Left renal pelvis (tissue), 4 donors: ENCODE measurements at regions not wholly inside any gene's neighbourhood (a gene's known extent, or its start where the extent isn't known, plus 50 kb on each side); places are given as distances from the start of the nearest gene placed in this dataset.
"Not testable (repeated sequence)": the region's sequence is repeated elsewhere in the genome, so short reads cannot be mapped to it uniquely, and the experiment has no call there.

ENCODE experiments used
- DNase-seq, 4 donors: peaks; one replicate each; pipeline ENCODE4 v3.0.0-alpha.2; 2013; ENCODE audit warnings: low read depth in 4 of 4, low spot score in 3 of 4

DNA sequence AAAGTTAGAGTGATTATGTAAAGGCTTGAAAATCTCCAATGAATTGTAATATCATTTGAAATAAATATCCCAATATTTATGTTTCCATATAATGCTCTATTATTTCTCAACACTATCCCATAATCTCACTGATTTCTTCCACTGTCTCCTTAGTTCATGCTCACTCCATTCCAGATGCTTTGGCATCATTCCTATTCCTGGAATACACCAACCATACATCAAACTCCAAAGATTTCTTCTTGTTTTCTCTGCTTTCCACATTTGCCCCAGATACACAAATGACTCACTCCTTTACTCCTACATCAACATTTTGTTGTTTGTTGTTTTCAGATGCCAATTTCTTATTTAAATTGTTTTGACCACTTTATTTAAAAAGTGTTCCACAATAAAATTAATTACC, 1390.8 kb downstream of the ZPLD1 start:
- DNase-seq = no peak

DNA sequence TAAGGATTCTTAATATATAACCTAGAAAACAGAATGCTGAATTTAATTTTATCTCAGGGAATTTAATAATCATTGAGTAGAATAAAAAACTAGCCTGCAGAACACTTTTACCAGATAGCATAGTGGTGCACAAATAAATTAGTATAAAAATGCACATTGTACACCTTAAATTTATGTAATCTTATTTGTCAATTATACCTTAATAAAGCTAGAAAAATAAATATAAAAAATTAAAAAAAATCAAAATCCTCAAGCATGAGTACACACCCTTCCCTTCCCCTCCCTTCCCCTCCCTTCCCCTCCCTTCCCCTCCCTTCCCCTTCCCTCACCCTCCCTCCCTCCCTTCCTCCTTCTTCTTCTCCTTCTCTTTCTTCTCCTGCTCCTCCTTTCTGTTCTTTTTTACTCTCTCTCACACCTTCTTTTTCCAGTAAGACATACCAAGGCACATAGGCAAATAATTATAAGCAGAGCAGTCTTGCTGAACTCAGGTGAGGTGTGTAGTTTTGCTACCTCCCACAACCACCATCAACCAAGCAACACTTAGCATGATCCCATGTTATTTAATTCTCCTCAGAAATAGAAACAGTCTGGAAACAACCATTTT, 1395.0 kb downstream of the ZPLD1 start:
- no peak for DNase-seq

DNA sequence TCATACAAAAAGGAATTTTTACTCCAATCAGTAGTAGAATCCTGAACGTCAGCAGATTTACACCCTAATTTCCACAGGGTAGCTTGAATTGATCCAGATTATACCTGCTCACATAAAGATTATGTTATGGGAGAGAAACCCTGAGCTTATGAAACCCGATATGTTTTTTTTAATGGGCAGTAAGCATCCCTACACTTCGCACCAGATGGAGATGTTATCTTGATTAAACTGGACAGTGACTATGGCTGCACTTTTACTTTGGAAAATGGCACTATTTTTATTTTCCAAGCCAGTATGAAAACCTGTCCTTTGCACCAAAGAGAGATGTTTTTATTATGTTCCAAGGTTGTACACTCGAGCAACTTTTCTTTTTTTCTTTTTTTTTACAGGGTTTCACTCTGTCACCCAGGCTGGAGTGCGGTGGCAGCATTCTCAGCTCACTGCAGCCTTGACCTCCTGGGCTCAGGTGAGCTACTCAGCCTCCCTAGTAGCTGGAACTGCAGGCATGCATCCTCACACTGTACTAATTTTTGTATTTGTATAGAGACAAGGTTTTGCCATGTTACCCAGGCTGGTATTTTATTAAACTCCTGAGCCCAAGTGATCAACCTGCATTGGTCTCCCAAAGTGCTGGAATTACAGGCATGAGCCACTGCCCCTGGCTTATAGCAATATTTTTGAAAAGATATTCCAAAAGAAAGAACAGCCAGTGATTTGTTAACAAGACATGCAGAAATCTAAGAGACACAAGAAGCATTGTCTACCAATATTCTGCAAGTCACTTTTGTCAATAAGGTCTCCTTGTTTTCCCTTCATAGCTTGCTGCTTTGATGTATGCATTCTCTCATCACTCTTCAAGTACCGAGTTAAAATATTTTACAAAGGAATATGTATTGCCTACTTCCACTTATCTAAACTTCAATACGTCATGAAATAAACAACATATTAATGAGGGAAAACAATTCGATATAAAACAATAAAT, 1412.6 kb downstream of the ZPLD1 start:
- no peak for DNase-seq

DNA sequence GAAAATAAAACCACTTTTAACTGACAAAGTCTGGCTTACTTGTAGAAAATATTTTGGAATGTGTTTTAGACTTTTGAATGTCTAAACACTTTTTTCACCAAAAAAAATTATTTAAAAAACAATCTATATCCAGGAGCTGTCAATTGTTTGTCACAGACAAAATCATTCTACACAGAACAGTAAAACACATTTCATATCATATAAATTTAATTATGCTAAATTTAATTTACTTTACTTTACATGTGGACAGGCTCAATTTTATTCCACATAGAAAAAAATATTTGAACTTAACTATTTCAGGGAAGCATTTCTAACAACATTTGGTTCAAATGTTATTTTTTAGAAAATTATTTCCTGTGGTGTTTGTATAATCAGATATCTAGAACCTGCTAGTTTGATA, 1417.0 kb downstream of the ZPLD1 start:
- DNase-seq = no peak

DNA sequence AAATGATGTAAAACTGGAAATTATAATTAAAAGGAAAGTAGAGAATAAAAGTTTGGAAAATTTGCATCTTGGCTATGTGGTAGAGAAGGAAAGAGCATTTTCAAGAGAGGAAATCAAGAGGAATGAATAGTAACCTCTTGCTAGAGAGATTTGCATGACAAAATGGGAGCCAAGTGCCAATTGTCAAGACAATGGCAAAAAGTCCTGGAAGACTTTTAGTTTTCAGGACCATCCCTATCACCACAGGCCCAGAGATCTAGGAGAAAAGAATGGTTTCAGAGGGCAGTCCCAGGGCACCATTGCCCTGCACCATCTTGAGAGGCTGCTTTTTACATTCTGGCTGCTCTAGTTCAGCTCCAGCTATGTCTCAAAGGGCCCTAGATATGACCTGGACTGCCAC, 1427.6 kb downstream of the ZPLD1 start:
- no peak for DNase-seq

DNA sequence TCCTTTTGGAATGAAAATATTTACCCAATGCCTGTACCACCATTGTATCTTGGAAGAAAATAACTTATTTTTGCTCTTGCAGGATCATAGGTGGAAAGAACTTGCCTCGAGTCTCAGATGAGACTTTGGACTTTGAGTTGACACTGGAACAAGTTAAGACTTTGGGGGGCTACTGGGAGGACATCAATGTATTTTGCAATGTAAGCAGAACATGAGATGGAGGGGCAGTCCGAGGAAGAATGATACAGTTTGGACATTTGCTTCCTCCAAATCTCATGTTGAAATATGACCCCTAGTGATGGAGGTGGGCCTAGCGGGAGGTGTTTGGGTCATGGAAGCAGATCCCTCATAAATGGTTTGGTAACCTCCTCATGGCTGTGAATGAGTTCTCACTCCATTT, 1428.6 kb downstream of the ZPLD1 start:
- DNase-seq = no peak

DNA sequence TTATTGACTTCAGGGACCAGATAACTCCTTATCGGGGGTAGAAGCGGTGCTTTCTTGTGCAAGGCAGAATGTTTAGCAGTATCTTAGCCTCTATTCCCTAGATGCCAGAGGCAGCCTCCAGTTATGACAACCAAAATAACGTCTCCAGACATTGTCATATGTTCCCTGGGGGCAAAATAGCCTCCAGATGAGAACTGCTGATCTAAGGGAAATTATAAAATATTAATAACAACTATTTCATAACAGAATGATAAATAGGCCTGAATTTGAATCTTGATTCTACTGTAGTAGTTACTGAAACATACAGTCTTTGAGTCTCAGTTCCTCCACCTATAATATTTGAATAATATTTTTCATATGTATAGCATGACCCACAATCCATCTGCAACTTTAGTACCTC, 1431.3 kb downstream of the ZPLD1 start:
- no peak for DNase-seq

DNA sequence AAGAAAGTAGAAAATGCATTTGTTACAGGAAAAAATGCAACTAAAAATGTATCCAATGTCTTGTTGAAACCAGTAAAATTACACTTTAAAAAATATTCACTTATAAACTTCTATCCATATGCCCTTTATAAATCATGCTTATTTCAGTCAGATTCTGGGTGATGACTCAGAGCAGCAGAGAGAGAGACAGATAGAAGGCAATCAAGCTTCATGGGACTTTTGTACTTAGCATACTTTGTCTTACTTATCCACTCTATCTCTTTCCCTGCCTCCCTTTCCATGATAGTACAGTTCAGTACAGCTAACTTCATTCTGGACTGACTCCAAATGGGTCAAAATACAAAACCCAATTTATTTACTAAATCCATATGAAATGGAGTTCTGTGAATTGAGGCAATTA, 1438.2 kb downstream of the ZPLD1 start:
- DNase-seq = no peak

DNA sequence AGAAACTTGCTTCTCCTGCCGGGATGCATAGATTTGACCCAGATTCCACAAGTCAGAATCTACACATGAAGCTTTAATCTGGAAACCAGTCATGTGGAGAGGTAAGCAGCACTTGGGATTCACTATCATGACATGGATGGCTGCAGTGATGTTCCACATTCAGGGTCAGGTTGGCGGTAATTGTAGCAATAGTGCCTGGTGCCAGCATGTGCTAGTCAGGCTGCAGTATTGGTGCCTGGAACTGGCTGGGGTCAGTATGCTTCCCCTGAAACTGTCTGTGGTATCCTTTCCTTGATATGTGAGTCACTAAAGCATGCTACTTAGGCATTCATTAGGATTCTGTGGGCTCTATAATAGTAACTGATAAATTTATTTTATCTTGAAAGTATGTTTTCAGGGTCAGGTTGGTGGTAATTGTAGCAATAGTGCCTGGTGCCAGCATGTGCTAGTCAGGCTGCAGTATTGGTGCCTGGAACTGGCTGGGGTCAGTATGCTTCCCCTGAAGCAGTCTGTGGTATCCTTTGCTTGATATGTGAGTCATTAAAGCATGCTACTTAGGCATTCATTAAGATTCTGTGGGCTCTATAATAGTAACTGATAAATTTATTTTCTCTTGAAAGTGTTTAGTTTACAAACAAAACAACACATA, 1439.2 kb downstream of the ZPLD1 start:
- no peak for DNase-seq

DNA sequence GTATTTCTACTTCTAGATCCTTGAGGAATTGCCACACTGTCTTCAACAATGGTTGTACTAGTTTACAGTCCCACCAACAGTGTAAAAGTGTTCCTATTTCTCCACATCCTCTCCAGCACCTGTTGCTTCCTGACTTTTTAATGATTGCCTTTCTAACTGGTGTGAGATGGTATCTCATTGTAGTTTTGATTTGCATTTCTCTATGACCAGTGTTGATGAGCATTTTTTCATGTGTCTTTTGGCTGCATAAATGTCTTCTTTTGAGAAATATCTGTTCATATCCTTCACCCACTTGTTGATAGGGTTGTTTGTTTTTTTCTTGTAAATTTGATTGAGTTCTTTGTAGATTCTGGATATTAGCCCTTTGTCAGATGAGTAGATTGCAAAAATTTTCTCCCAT, 1447.0 kb downstream of the ZPLD1 start:
- DNase-seq = not testable (repeated sequence)

DNA sequence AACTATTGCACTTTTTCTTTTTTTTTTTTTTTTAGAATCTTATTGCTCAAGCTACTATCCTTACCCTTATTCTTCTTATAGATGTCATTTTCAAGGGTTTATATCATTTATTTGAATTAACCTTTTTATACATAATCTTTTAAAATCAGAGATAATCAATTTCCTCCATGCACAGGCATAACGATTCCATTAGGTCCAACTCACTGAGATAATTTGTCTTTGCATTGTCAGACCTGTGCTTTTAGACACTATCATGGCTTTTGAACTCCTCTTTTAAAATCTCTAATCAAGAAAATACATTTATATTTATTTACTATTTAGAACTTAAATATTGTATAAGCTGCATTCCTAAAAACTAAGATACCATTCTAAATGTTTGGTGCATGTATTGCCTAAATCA, 1454.9 kb downstream of the ZPLD1 start:
- DNase-seq = no peak

DNA sequence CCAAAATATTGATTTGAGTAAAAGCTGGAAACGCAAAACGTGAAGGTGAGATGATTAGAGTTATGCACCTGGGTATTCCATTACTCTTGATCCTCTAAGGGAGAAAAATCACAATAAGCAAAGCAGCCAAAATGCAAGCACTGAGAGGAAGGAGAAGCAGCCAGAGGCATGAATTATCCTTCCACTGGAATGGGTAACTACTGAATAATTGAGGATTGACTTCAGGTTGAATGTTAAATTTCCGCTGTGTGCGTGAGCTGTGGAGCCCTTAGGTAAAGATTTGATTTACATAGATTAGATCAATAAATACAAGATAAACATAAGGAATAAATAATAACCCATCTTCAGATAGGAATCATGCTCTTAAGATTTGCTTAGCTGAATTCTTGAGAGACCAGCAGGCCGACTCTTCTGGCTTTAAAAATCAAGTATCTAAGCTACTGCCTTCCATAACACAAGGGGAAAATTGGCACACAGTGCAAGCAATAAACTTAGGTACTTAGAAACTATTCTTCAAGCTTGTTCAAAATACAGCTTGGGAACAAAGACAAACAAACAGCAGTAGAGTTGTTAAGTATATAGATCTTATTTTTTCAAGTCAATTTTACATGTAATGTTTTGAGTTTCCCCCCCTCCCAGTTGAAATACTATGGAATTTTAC, 1459.5 kb downstream of the ZPLD1 start:
- DNase-seq = no peak

DNA sequence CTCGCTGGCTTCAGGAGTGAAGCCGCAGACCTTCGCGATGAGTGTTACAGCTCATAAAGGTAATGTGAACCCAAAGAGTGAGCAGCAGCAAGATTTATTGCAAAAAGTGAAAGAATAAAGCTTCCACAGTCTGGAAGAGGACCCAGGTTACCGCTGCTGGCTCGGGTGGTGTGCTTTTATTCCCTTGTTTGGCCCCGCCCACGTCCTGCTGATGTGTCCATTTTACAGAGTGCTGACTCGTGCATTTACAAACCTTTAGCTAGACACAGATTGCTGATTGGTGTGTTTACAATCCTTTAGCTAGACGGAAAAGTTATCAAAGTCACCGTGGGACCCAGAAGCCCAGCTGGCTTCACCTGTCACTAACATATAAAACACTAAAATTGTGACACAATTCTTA, 1464.5 kb downstream of the ZPLD1 start:
- no peak for DNase-seq

DNA sequence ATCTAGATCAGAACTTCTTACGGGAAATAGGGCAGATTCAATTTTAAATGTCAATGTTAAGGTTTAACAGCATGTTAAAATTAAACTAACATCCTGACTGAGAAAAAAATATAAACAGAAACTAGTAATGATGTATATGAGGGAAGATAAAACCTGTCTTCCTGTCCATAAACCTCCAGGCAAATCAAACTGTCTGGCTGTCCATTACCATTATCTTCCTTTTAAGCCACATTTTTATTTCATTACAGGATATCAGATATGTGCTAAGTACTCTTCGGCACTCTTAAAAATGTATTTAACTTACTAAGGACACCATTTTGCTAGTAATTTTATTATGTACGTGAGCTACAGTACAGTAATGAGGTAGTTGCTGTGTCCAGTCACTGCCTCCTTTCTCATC, 1461.7 kb upstream of the ALCAM start:
- no peak for DNase-seq

DNA sequence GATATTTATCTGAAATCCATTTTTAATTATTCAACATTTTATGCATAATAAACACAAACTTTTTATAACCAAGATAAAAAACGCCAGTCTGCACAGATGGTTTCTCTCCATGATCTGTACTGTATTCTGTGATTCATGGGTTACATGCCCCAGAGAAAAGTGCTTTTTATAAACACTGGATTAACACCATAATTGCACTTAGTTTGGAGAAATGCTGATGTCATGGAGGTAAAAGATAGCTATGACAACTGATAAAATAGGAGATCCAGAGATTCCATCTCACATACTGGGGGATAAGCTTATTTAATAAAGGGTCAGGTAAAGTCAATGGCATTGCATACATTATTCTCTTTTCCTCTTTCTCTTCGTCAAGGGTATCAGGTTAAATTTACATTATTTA, 1460.4 kb upstream of the ALCAM start:
- no peak for DNase-seq

DNA sequence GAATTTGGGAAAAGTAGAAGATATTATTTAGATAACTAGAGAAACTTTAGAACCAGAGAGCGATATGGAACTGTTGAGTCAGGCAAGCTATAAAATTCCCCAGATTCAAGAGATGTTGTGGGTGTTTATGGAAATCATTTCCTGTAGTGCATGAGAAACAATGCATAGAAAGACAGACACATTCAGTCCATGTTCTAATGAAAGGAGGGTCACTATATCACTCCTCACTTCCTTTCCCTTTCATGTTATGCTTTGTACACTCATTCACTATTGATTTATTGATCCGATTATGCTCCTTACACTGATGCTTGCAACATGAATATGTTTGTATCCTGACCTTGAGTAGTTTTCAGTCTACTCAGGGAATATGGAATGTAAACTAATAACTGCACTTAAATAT, 1459.9 kb upstream of the ALCAM start:
- no peak for DNase-seq

DNA sequence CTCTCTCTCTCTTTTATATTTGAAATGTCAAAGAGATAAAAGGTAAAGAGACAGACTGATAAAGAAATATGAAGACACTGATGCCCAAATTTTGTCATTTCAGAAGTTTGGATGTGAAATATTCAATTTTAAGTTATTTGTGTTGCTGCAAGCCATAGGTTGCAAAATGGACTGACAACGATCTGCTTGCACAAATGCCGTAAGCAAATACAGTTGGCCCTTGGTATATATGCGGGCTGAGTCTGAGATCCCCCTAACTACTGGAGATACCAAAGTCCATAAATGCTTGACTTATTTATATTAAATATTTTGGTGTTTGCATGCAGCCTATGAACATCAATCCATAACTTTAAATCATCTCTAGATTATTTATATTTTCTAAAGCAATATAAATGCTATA, 1459.1 kb upstream of the ALCAM start:
- no peak for DNase-seq

DNA sequence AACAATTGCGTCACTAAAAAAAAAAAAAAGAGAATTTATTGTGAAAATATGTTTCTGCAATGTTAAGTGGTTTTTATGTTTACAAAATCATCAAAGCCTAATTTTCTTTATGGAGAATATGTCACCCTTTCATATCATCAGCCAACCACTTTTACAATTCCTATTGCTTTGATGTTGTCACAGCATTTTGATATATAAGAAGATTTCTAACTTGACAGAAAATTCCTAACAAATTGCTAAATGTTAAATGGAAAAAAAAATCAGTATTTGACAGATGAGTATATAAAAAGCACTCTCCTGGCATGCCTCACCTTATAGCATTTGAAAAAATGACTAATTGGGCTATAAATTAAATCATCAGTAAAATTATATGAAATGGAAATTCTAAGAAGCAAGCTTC, 1457.3 kb upstream of the ALCAM start:
- DNase-seq = no peak

DNA sequence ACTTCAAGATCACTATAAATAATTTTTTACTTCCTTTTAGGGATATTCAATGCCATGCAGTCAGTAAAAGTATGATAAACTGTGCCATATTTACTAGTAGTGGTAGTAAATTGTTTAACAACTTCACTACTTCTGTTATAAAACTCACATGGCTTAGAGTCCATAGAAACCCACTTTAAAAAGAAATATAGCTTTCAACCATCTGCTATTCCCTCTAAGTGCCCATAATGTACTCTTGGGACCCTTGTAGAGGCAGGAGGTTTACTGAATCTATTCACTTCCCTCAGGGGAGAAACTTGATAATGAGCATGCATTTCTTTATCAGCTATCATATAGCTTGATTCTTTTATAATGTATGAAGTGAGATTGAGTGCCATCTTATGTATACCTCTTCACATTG, 1448.4 kb upstream of the ALCAM start:
- DNase-seq = no peak

DNA sequence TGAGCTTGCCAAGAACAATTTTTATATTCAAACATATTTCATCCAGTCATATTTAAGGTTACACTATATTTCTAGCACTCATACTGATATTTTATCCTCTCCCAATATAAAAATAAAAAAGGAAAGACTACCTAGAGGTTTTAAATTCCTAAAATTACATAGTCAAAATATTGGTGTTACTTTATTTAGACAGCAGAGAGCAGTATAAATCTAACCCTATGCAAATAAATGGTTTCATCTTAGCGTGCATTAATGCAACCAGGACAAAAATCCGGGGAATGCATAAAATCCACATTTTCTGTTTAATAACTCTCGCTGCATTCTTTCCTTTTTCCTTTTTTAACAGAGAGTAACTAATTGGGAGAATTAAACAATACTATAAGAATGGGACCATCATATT, 1447.4 kb upstream of the ALCAM start:
- no peak for DNase-seq

DNA sequence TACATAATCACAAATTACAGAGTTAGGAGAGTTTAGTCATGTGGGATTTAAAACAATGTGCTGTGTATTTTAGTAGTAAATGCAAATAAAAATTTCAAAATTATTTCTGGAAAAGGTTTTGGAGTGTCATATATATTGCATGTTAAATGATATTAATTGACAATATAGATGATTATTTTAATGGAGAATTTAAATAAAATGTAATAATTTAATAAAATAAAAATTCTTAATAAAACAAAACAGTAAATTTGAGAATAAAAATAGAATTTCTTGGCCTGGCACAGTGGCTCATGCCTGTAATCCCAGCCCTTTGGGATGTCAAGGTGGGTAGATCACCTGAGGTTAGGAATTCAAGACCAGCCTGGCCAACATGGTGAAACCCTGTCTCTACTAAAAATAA, 1442.8 kb upstream of the ALCAM start:
- DNase-seq = no peak
